Adrenal gland (tissue), 5 donors: ENCODE measurements at regions not wholly inside any gene's neighbourhood (a gene's known extent, or its start where the extent isn't known, plus 50 kb on each side); places are given as distances from the start of the nearest gene placed in this dataset.

Experiments used
- POLR2A ChIP-seq, 2 donors: fragments of 450-650 bp; IDR thresholded peaks; one replicate each; pipeline ENCODE4 v1.6.1; 2017; ENCODE audit warnings: antibody characterized with exemption in 2 of 2, mild to moderate bottlenecking in 2 of 2, moderate library complexity in 1 of 2
- TF ChIP-seq, protein P1 (sequence below), 6 experiments: fragments of 450-650 bp in 4 of 6; fragments of 200-600 bp in 2 of 6; sonication (generic) in 1 of 6; IDR thresholded peaks; 1 replicate in 5 of 6; 2 replicates in 1 of 6; pipeline versions ENCODE4 v1.5.1 to v1.8.0; 2016 to 2021; ENCODE audit warnings: antibody characterized with exemption in 6 of 6, mild to moderate bottlenecking in 2 of 6, moderate library complexity in 1 of 6
- donor health status: DM: no; HTN: no; CAD: no.

DNA sequence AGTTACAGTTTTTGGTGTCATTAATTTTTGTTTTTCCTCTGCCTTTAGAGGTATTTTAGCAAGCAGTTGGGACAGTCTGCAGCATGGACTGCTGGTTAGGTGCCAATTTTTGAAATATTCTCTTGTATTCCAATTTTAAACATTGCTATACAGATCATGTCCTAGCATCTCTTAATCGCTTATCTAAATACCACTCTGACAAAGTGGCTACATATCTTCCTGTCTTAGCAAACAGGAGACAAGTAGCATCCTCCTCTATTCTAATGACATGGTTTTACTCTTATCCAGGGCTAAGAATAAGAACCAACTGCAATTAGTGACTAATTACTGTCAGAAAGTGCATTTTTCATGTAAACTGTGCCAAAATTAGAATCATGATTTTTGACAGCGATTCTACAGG is 117.8 kb upstream of the ATP2B1 start:
- TF ChIP-seq, protein P1, sequence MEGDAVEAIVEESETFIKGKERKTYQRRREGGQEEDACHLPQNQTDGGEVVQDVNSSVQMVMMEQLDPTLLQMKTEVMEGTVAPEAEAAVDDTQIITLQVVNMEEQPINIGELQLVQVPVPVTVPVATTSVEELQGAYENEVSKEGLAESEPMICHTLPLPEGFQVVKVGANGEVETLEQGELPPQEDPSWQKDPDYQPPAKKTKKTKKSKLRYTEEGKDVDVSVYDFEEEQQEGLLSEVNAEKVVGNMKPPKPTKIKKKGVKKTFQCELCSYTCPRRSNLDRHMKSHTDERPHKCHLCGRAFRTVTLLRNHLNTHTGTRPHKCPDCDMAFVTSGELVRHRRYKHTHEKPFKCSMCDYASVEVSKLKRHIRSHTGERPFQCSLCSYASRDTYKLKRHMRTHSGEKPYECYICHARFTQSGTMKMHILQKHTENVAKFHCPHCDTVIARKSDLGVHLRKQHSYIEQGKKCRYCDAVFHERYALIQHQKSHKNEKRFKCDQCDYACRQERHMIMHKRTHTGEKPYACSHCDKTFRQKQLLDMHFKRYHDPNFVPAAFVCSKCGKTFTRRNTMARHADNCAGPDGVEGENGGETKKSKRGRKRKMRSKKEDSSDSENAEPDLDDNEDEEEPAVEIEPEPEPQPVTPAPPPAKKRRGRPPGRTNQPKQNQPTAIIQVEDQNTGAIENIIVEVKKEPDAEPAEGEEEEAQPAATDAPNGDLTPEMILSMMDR (IDR thresholded peaks at IDR 0.05) = no peak
- no peak for TF ChIP-seq POLR2A (IDR thresholded peaks at IDR 0.05)
